Chondrocyte (in vitro differentiated cells): ENCODE measurements at regions not wholly inside any gene's neighbourhood (a gene's known extent, or its start where the extent isn't known, plus 50 kb on each side); places are given as distances from the start of the nearest gene placed in this dataset.

Experiments
- DNase-seq: peaks from one replicate; pipeline ENCODE4 v3.0.0; 2021; ENCODE audit warnings: mixed read lengths, low spot score
- H3K27ac Mint-ChIP-seq: one replicate; pipeline ENCODE4 v1.8.0; 2021; ENCODE audit warnings: mild to moderate bottlenecking, moderate library complexity, mixed read lengths; ENCODE audit not compliant: unreplicated experiment
- H3K27me3 Mint-ChIP-seq: 2 replicates; pipeline ENCODE4 v1.8.0; 2021; ENCODE audit warnings: low read depth, mixed read lengths
- H3K36me3 Mint-ChIP-seq: 2 replicates; pipeline ENCODE4 v1.8.0; 2021; ENCODE audit warnings: low read depth, mixed read lengths
- H3K4me1 Mint-ChIP-seq: 2 replicates; pipeline ENCODE4 v1.8.0; 2021; ENCODE audit warnings: low read depth, mild to moderate bottlenecking, mixed read lengths
- H3K4me3 Mint-ChIP-seq: one replicate; pipeline ENCODE4 v1.8.0; 2021; ENCODE audit warnings: mild to moderate bottlenecking, moderate library complexity, mixed read lengths; ENCODE audit not compliant: unreplicated experiment
- H3K9me3 Mint-ChIP-seq: 2 replicates; pipeline ENCODE4 v1.8.0; 2021; ENCODE audit warnings: low read depth, mixed read lengths
- TF ChIP-seq, protein P1 (sequence below): fragments of 200-600 bp; sonication (generic); IDR thresholded peaks from 2 replicates; pipeline ENCODE4 v1.5.0; 2021; ENCODE audit warnings: antibody characterized with exemption, mild to moderate bottlenecking, moderate library complexity

DNA sequence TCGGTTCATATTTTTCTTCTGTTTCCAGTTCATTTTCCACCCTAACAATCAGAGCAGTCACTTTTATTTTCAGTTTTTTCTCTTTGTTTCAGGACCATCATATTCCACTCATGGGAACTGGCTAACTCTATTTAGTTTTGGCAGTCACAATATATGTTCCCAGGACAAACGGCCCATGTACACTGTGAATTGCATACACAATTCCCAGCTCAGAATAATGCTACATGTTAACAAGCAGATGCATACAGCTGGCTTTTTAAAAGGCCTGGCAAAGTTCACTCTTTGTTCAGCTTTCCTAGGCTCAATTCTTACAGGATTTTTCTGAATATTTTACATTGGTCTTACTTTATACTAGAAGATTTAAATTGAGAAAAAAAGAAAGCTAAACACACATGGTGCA is 224.9 kb downstream of the ANKRD50 start:
- Mint-ChIP-seq H3K27ac (no peak overlapping the region), H3K9me3 (no peaks in the 10 kb centered on the region), H3K27me3 (no peaks in the 10 kb centered on the region), H3K4me3 (no peak overlapping the region), H3K4me1 (no peaks in the 10 kb centered on the region), H3K36me3 (no peaks in the 10 kb centered on the region)
- TF ChIP-seq, protein P1, sequence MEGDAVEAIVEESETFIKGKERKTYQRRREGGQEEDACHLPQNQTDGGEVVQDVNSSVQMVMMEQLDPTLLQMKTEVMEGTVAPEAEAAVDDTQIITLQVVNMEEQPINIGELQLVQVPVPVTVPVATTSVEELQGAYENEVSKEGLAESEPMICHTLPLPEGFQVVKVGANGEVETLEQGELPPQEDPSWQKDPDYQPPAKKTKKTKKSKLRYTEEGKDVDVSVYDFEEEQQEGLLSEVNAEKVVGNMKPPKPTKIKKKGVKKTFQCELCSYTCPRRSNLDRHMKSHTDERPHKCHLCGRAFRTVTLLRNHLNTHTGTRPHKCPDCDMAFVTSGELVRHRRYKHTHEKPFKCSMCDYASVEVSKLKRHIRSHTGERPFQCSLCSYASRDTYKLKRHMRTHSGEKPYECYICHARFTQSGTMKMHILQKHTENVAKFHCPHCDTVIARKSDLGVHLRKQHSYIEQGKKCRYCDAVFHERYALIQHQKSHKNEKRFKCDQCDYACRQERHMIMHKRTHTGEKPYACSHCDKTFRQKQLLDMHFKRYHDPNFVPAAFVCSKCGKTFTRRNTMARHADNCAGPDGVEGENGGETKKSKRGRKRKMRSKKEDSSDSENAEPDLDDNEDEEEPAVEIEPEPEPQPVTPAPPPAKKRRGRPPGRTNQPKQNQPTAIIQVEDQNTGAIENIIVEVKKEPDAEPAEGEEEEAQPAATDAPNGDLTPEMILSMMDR = no peak
- no peak for DNase-seq

- H3K9me3 Mint-ChIP-seq = no peaks in the 10 kb centered on the region
- H3K27me3 Mint-ChIP-seq = no peaks in the 10 kb centered on the region
- no peaks in the 10 kb centered on the region for H3K4me1 Mint-ChIP-seq
- DNase-seq = no peak
- TF ChIP-seq, protein P1 = no peak
- no peak overlapping the region for H3K27ac Mint-ChIP-seq
- no peaks in the 10 kb centered on the region for H3K36me3 Mint-ChIP-seq
- no peak overlapping the region for H3K4me3 Mint-ChIP-seq
Observed at GRCh38 chr4:124491361-124492145, 221.0 kb downstream of the ANKRD50 start.

DNA sequence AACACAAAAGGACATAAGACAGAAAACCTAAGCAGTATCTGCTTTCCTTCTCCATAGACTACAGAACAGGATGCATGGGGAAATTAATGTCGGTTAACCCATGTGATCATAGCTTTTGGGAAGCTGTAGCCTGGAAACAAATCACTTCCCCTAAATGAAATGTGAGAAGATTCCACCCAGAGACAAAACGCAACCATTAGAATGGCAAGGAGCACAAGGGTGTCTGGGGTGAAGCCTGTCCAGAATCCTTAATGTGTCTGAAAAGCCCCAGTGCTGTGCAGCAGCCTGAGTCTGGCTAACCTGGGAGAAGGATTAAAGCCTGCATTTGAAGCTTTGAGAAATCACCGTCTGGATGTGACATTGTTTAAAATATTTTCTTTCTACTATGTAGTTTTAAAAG is 213.3 kb downstream of the ANKRD50 start:
- Mint-ChIP-seq H3K4me1 (peaks cover 3% of the 10 kb centered on the region), H3K4me3 (no peak overlapping the region), H3K27me3 (no peaks in the 10 kb centered on the region), H3K9me3 (no peaks in the 10 kb centered on the region), H3K36me3 (no peaks in the 10 kb centered on the region), H3K27ac (no peak overlapping the region)
- DNase-seq = no peak
- TF ChIP-seq, protein P1 = no peak

DNA sequence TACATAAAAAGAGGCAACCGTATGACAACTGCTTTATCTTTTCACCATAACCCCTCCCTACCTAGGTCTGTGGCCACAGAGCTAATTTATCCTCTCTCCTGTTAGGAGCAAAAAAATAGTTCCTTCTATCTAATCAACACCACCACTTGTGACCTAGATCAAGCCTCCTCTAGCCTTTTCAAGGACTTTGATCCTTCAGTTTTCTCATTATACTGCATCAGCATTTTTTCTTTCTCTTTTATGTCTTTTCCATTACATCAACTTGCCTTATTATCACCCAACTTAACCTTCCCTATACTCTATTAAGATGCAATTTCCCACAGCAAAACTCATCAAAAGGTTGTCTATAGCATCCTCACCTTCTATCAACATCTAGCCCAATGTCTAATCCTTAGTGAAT is 211.0 kb downstream of the ANKRD50 start:
- Mint-ChIP-seq H3K27ac (no peak overlapping the region), H3K9me3 (no peaks in the 10 kb centered on the region), H3K4me1 (peaks cover 3% of the 10 kb centered on the region), H3K4me3 (no peak overlapping the region), H3K27me3 (no peaks in the 10 kb centered on the region), H3K36me3 (no peaks in the 10 kb centered on the region)
- no peak for DNase-seq
- TF ChIP-seq, protein P1 = no peak

GRCh38 chr4:124504431-124504830 is 208.1 kb downstream of the ANKRD50 start:
- TF ChIP-seq, protein P1 = no peak
- no peak for DNase-seq
- no peaks in the 10 kb centered on the region for H3K36me3 Mint-ChIP-seq

More at GRCh38 chr4:124504431-124504830, 208.1 kb downstream of the ANKRD50 start:
- Mint-ChIP-seq H3K27me3 (no peaks in the 10 kb centered on the region), H3K27ac (no peak overlapping the region), H3K4me1 (no peaks in the 10 kb centered on the region), H3K9me3 (no peaks in the 10 kb centered on the region), H3K4me3 (no peak overlapping the region)
